Fibroblast of lung (primary cell): ENCODE measurements at regions not wholly inside any gene's neighbourhood (a gene's known extent, or its start where the extent isn't known, plus 50 kb on each side); places are given as distances from the start of the nearest gene placed in this dataset.

Experiments
- CTCF ChIP-seq, 2 donors: IDR thresholded peaks in 1 of 2; conservative IDR thresholded peaks in 1 of 2; 1 replicate in 1 of 2; 2 replicates in 1 of 2; pipeline ENCODE4 v1.5.1; 2011 to 2012; ENCODE audit warnings: low read length in 2 of 2, control low read depth in 1 of 2, inconsistent platforms in 1 of 2, low read depth in 1 of 2, mild to moderate bottlenecking in 1 of 2
- EZH2 ChIP-seq: IDR thresholded peaks from 2 replicates; pipeline ENCODE4 v1.5.1; 2012; ENCODE audit warnings: low read length, control low read depth, mild to moderate bottlenecking; ENCODE audit errors: missing control alignments

- TF ChIP-seq CTCF (conservative IDR thresholded peaks at IDR 0.05 in 1 of 2, IDR thresholded peaks at IDR 0.05 in 1 of 2; ENCODE audit: low read depth in 1 of 2, low read length in 2 of 2): no peak
- no peak for TF ChIP-seq EZH2
Observed at GRCh38 chr4:38317041-38317674, 346.8 kb upstream of the KLF3 start.
